HG03196 (cell line): ENCODE measurements at regions not wholly inside any gene's neighbourhood (a gene's known extent, or its start where the extent isn't known, plus 50 kb on each side); places are given as distances from the start of the nearest gene placed in this dataset.

Experiments
- ATAC-seq: cut with Tn5 transposase; IDR thresholded peaks from one replicate; pipeline ENCODE4 v1.9.1; 2021; ENCODE audit not compliant: unreplicated experiment

DNA sequence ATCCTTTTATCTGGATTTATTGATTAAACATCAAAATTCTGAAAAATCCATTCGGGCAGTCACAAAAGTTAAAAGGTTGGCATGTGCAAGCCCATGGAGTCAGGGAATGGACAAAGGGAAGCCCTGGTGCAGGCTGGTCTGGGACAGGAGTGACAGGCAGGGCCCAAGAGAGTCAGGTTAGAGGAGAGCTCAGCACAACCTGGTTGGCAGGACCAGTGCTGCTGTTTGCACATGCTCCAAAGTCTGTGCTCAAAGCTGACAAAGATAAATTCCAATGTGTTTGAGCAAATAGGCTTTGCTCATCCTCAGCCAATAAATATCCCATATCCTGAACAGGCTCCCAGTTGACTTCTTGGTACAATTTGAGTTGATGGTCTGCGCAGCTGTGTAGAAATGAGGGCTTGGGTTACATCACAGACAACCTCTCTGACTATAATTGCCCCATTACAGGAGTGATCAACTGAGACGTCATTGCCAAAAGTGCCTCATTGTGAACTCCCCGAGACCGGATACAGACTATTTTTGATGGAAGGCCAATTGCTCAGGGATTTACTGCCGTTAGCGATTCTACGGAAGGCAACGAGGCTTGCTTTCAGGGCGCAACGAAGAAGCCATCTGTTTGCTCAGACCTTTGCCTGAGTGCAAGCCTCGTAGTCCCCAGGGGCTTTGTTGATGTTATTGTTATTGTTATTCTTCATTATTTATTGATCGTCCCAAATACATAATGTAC lies 1008.1 kb upstream of the TENM3 start:
- no peak for ATAC-seq

DNA sequence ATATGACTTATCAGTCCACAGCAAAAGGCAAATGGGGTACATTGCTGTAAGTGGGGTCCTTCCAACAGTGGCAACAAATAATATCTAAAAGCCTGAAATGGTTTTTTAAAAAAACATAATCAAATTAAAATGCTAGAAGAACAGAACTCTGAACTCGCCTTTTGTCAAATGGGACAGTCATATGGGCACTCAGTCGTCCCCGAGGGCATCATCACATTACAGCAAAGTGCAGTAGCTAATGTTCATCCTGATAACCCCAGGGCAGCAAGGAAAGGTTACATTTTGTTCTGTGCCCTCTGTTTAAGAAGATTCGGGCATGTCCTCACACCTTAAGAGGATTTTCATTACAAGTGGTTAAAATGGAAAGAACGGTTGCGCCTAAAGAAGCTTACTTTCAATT lies 997.9 kb upstream of the TENM3 start:
- no peak for ATAC-seq

DNA sequence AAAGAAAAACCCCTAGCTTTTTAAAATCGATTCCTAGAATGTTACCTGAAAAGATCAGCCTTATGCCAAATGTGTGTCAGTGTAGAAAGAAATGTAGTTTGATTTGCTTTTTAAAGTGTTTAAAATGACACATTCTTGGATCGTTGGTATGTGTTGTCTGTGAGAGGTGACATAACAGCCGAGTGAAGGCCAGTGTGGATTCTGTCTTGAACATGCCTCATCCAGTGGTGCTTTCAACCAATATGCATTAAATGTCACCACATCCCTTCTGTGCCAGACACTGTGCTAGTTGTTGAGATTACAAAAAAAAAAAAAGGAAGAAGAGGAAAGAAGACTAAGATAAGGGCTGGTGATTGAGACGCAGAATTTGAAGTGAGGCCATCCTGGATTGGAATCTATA lies 994.2 kb upstream of the TENM3 start:
- no peak for ATAC-seq

DNA sequence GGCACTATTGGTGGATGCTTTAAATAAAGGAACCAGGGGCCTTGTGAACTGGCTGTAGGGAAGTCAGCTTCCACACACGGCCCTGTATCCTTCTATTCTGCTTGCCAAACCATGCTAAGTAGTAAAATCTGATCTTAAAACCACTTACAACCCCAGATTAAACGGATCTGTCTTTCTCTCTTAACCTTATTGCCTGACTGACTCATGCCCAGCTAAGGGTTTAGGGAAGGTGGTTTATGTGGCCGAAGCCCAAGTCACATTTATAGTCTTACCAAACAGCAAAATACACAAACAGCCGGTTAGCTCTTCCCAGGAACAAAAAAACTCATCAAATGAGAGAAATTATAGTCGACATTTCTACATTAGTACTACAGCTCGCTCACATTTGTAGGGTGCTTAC lies 988.4 kb upstream of the TENM3 start:
- ATAC-seq, result no peak

DNA sequence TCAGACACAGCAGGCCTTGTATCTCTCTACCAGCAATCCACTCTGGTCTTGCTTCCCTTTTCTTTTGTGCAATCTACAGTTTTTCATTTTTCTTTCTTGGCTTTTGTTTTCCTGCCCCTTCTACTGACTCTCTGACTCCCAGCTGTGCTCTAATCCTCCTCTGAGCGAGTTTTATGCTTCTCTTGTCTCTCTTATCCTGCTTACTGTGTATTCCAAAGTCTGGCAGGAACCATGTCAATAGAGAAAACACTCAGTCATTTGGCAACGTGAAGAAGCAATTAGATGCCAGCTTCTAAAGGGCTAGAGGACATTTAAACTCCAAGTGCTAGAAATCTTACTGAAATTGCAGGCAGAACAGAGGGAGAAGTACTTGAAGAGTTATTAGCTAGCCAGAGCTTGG lies 984.6 kb upstream of the TENM3 start:
- no peak for ATAC-seq

DNA sequence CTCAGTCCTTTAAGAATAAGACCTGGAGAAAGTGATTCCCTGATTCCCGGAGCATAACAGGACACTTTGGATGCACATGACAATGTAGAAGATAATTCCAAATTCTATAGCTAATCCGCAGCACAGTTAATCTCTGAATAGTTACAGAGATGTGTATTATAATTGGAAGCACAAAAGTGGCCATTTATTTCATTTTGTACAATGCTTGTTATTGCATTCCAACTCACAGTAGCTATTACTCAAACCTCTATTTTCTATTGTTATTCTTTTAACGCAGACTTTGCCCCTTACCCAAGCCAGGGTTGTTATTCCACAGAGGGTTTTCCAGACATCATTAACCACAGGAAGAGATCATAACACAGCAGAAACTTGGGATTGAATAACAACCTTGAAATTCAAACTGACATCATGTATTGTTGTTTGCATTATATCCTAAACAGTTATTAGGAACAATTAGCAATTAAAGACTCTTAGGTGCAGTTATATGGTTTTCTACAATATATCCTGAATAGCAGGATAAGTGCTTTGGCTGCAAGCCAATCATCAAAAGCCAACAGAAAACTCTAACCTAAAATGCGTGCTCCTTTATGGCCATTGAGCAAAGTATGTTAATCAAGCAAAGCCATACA lies 984.0 kb upstream of the TENM3 start:
- no peak for ATAC-seq

DNA sequence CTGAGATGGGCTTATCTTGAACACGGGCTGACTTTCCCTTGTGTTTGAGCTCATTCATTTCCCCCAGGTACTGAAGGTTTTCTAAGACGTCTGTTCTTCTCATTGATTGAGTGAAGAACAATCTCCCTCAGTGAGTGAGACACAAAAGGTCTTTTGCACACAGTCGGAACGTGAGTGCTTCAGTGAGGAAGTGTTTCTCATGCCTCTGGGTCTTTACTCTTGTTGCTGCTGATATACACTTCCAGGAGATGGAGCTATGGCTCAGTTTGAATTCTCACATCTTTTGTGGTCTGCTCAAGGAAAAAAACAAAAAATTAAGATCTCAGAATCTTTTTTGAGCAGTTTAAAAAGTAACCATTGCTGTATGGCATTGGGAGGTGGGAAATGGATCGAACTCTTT lies 981.9 kb upstream of the TENM3 start:
- no peak for ATAC-seq

DNA sequence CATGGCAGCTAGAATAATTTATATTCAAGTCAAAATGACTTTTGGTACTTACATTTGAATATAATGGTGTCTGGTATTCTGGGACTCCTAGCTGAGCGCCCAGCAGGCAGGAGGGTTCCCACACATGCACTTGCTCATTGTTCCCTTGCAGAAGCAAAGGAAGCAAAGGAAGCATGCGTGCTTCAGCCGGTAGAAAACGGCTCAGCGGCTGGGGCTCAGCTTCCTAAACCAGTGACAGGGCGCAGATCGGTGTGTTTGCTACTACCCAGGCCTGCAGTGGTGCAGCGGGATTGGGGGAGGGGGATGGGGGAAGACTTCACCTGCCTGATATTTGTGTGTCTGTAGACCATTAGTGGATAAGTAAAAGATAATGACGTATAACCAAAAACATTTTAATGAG lies 978.3 kb upstream of the TENM3 start:
- no peak for ATAC-seq

DNA sequence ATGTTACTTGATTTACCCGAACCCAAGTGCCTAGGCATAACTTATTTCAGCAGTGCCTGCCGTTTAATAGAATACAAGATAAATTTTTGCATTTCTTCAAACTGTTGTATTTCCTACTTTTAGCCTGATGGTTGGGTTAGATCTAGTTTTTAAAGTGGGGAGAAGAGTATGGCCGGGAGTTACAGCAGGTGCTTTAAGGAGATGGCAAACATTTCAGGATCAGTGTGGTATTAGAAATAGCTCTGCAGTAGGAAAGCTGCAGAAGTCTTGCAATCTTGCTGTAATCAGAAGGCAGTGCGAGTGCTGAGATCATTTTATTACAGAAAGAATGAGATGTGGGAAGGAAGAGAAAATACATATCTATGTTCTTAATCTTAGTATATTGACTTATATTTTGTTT lies 977.8 kb upstream of the TENM3 start:
- no peak for ATAC-seq

DNA sequence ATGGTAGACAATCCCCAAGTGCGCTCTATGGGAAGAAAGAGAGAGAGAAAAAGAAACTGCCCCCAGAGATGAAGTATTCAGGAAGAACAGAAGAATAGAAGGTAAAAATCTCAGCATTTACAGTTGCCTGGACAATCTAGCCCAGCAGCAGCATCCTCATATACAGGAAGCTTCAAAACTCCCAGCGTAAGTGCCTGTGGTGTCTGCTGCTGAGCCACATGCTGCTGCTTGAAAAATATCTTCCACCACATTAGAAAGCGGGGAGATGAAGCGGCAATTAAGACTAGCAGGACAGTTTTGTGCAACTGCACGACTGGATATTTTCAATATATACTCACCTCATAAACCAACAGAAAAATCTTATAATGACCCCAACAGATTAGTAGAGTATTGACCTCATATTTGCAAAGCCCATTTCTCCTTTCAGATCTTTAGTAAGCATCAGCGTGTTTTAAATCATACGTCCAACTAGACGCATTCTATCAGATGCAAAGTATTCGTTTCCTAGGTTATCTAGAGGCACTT lies 972.0 kb upstream of the TENM3 start:
- ATAC-seq, result no peak

DNA sequence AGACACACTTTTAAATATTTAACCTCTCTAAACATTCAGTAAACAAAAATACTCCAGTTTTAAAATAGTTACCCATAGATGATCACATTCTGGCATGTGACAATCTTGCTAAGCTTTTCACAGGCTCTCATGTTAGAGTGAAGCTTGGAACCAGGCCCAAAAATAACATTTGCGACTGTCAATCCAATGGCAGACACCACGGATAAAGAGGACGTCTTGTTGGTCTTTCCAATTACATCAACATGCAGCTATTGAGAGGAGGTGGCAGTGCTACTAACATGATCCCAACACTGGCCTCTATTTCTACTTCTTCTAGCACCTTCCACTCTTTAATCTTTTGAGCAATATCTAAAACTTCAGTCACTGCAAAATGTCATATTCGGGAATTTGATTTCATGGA lies 970.8 kb upstream of the TENM3 start:
- ATAC-seq, result no peak

DNA sequence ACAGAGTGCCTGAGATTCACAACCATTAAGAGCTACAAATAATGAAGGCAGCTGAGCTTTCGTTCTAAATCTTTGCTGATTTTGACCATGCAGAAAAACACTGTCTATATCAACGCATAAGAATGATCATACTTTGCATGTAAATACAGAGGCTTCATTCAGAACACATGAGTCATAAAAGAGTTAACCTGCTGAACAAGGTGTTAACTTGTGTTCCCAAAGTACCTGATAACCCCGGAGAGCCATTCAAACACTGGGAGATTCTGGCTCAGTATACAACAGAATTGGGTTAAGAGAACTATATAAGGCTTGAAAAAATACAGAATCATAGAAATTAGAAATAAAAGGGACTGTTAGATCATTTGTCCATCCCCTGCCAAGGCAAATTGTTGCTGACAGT lies 964.3 kb upstream of the TENM3 start:
- no peak for ATAC-seq

DNA sequence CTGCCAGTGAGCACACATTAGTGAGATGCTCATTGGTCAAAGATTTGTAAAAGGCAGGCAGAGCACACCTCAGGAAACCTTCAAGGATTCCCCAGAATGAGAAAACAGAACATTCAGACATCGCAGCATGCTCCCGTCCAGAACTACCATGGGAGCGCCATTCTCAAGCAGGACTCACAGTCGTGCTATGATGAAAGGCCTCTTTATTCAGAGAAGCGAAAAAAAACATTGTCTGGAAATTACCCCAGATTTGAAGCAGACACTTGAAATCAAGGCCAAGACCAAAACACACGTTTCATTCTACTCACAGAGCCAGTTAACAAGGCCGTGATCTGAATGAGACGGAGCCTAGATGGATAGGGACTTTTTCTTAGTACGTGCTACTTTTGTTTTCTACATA lies 961.8 kb upstream of the TENM3 start:
- no peak for ATAC-seq

DNA sequence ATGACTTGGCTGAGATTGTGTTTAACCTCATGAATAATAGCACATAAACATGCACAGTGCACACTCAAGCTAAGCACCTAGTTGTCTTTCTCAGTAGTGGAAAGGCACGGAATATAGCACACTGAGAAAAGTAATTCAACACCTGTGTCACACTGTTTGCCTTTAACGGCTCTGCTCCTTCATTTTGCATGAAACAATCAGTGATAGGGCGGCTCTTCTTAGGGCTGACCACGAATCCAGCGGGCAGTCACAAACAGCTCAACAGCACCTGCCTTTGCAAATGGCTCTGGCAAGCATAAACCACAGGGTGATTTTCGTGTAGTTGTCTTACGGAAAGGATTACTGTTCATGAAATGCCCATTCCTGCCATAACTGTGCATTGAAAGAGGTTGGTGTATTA lies 954.0 kb upstream of the TENM3 start:
- ATAC-seq, result no peak

DNA sequence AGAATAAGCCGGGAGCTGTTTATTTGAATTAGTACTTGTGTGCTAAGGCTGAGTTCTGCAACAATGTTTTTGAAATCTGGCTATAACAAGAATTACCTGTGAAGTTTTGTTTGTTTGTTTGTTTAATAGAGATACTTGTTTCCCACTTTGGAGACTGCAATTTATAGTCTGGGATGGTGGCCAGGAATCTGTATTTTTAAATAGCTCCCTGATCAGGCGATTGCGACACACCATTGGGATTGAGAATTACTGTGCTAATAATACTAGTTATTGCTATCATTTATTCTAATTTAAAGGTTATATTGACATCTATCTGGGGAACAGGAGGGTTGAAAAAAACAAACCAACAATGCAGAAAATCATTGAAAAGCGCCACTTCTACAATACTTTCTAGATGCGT lies 951.6 kb upstream of the TENM3 start:
- ATAC-seq, result no peak

DNA sequence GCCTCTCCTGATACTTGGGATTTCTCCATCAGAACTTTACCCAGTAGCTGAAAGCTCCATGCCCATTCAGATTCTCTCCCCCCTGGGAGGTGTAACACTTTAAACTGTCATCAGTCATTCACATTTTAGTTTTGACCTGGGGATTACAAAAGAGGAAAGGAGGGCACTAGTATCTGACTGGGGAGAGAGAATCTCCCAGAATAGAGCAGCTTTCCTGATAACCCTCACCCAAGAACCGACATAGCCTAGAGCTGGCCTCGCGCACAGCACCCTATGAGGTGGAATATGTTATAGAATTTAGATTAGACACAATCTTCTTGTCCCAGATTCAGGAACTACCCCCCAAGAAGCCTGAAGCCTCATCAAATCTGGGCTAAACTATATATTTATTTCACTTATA lies 950.2 kb upstream of the TENM3 start:
- no peak for ATAC-seq

DNA sequence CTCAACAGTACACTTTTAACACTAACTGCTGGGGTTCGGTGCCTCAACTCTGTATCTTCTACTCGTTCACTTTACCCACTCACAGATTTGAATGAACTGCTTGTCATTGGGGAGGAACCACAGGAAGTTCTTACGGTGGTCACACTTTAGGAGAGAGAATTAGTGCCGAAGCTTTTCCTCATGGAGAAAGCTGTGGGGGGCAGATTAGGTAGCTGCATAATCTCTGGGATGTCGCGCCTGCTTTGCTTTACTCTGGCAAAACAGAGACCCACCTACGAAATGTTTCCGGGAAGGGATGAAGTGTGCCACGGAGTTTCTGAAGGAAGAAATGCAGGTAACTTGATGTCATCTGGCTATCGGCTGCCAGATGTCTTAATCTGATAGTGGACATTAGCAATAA lies 949.7 kb upstream of the TENM3 start:
- ATAC-seq, result no peak

DNA sequence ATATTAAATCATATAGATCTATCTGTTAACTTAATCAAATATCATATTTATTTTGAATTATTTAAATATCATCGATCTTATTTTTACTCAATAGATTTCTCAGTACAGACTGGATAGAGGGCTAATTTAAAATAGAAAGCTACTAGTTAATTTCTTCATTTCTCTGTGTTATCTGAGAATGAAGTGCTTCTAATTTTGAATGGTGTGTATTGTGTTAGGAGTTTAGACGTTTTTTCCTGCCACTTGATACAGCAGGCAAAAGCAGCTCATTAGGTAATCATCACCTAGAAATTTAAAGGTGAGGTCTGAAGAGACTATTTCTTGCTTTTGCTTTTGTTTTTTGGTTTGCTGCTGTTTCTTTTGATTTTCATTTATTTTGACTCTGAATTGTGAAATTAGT lies 948.8 kb upstream of the TENM3 start:
- no peak for ATAC-seq

DNA sequence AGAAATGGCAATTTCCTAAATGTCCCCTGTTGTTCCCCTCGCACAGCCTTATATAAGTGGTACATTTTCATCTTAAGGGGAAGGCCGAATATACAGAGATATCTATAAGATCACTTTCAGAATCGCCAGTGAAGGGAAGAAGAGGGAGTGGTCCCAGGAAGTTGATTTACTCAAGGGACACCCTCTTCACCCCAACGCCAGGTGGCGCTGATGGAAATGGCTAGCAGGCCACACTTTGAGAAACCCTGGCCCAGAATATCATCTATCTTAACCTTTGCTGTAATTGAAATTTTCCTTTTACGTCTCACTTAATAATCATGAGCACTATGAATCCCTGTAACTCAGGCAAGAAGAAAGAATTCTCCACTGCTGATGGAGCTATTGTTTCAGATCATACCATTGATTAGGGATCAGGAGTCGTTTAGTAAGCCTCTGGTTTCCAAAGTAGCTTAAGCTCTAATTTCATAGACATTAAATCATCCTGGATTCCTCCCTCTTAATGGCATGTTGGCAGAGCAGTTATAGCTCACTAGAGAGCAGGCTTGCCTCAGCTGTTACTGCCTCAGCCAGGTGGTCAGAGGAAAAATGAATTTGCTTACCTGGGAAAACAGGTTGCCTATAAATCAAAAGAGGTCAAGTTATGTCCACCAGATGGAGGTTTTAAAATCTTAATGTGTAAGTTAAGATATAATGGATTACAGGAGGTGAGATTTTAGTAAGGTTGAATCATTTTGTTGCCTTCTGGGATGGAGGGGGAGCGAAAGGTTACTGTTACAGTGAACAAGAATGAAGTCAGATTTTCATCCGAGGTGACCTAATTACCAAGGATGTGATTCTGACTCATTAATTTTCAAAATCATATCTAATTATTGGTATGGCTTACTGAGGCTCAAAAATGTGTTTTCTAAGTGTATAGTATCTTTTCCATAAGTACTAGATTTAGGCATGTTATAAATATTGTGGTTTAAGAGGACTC lies 941.2 kb upstream of the TENM3 start:
- no peak for ATAC-seq

DNA sequence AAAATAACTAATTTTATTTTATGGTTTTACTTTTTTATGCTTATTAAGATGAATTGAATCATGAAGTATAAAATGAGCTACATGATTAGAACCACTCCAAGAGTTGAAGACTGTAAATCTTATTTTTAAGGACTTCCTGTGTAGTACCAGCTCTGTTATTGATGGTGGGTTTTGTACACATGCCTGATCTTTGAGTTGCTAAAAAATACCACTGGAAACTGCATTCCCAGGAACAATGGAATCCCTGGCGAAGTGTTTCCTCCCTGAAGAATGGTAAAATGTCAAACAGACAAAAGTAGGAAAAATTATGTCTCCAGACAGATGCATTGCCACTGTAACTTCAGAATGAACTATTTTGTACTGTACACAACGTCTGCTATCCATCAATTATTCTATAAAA lies 935.4 kb upstream of the TENM3 start:
- no peak for ATAC-seq

DNA sequence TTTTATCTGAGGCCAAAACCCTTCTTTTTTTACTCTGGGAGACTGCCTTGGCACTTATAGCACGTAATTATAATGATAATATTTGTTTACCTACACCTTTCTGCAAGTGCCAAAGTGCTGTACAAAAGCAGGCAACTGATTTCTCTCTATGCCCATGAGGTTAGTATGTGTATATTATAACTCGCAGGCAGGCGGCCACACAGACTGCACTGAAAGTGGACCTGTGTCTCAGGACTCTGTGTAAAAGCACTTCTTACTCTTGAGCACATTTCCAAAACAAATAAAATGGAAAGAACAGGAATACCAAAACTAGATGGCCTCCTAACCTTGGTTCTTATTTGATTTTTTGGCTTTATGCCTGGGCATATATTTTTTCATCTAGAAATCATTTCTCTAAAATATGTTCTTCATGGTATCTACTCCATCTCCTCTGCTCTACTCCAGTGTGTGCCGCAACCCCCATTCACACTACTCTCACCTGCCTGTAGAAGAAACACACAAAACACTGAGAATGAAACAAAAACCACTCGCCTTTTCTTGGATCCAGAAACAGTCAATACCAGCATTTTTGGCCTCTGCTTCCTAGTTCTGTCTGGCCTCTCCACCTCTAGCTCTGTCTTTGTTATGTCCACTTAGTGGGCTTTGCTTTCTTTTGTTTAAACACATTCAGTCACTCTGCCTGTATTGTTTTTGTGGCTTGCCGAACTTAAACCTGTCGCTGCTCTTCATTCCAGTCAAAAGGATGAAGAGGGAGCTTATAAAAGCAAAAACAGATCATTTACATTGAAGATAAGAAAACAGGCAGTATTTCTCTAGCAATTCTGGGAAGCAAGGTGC lies 934.5 kb upstream of the TENM3 start:
- ATAC-seq, result no peak
